NOMO-1 (cell line): ENCODE measurements at regions not wholly inside any gene's neighbourhood (a gene's known extent, or its start where the extent isn't known, plus 50 kb on each side); places are given as distances from the start of the nearest gene placed in this dataset.
"Not testable (repeated sequence)": the region's sequence is repeated elsewhere in the genome, so short reads cannot be mapped to it uniquely, and the experiment has no call there.

ENCODE experiments used
- DNase-seq, 2 experiments: peaks; one replicate each; lab custom pipeline; 2025; ENCODE audit not compliant: unreplicated experiment in 2 of 2; lab: John Stamatoyannopoulos, UW

GRCh38 chr19:28319918-28320317 lies 893.0 kb downstream of the UQCRFS1 start:
- DNase-seq: no peak

GRCh38 chr19:28319227-28319626 lies 893.7 kb downstream of the UQCRFS1 start:
- no peak for DNase-seq

- DNase-seq: no peak
These were observed 894.3 kb downstream of the UQCRFS1 start for GRCh38 chr19:28318469-28319179.

DNA sequence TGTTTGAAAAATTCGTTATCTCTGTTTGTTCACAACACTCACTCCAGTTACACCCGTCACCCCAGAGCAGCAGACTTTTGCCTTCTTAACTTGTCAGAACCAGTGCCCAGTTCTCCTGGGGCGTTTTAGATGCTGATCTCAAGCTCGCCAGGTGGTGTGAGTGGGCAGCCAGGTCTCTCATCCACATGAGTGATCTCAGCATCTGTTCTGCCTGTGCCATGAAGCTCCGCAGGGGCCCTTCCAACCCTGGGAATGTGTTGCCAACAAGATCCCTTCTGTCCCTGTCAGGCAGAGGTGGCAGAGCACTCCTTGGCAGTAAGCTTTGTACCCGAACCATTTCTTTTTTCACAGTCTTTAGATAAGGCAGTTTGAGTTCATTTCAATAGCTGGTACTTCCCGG lies 896.5 kb downstream of the UQCRFS1 start:
- DNase-seq: no peak

- DNase-seq: no peak
These were observed 898.2 kb downstream of the UQCRFS1 start for GRCh38 chr19:28314756-28315155.

DNA sequence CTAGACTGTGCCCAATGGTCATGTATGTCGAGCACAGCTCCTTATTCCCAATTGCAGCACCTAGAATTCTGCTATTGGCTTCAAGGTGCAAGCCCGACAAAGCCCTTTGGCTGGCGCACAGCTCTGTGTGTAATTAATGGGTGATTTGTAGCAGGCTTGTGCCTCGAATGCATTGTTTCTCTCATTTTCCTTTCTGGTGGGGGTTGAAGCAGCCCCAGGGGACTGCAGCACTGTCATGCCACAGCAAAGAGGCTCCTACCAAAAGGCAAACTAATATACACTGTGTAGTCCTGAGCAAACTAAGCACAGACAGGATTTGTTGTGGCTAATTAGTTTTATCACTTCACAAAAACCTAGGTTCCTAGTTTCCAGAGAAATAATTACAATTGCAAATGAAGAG lies 898.7 kb downstream of the UQCRFS1 start:
- no peak for DNase-seq

DNA sequence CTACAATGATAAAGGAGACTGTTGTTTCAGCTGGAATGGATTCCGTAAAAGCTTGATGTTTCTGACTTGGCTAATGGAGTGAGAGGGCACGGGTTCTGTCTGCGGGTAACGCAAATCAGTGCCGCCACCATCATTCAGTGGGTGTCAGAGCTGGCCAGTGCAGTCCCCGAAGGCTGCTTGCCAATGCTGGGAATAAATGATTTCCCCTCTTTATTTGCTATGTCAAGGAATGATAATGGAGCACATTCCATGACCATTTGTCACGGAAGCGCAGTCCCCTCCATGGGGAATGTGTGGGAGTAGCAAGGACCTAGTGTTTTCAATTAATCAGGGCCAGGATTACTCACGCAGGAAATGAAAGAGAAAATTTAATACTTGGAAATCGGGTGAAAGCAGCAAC lies 899.3 kb downstream of the UQCRFS1 start:
- no peak for DNase-seq

GRCh38 chr19:28312269-28312668 lies 900.7 kb downstream of the UQCRFS1 start:
- no peak for DNase-seq

GRCh38 chr19:28310829-28311228 lies 902.1 kb downstream of the UQCRFS1 start:
- DNase-seq: not testable (repeated sequence)

DNA sequence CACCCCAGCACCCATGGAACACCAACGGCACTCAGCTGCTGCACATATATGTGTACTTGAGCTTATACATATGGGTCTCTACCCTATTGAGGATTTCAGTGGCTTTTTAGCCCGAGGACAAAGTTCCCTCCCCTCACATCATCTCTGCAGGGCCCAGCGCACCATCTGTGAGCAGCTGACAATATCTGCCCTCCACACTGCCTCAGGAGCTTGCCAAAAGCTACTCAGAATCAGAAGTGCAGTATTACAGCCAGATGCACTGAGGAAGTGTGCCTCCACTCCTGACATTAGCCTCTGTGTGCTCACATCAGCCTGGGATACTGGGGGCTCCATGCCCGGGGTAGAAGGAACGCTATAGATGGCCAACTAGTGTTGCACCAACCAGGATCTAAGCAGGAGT lies 903.9 kb downstream of the UQCRFS1 start:
- no peak for DNase-seq

DNA sequence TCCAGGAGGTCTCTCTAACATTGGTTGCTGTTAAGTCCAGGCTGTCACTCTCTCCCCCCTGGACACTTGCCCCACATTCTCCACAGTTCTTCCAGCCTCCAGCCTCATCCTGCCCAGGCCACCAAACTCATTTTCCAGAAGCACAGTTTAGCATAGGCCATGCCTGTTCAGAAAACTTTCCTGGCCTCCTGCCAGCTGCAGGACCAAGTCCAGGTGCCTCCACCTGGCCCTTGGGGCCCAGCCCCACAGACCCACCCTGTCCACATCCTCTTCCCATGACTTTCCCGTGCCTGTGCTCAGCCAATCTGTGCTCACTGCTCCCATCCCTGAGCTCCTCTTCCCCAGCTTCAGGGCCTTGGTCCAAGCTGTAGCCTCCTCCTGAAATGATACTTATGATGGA lies 905.0 kb downstream of the UQCRFS1 start:
- no peak for DNase-seq

- DNase-seq: no peak
These were observed 905.5 kb downstream of the UQCRFS1 start for GRCh38 chr19:28307487-28307886.

DNA sequence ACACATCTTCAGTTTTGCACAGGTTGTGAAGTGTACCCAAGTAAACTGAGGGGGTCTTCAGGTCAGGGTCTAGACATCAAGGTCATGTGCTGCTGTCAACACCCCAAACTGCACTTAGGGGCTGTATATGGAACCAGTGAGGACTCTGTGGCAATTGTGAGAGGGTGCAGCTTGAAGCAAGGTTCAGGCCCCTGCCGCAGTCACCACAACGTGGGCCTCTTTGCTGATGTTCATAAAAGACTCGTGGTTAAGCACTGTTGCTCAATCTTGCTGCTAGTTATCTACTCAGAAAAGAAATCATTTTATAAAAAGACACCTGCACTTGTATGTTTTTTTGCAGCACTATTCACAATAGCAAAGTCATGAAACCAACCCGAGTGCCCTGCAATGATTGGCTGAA lies 907.4 kb downstream of the UQCRFS1 start:
- DNase-seq: peak in 1 of 2 experiments; percentile 1

DNA sequence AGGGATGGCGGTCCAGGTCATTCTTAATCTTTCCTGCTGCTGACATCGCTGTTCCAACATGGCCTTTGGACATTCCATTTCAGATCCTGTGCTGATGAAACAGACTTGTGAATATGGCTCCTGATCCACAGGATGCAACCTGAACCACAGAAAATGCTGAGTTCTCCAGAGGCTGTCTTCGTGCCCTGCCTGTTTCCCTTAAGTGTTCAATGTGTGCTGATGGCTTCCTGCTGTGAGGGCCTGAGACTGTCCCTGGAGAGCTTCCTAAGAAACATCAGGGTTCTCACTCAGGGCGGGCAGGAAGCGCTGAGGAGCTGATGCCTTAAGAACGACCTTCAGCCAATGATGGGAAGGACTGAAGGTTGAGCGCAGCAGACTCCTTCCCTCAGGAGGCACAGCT lies 909.4 kb downstream of the UQCRFS1 start:
- DNase-seq: no peak

DNA sequence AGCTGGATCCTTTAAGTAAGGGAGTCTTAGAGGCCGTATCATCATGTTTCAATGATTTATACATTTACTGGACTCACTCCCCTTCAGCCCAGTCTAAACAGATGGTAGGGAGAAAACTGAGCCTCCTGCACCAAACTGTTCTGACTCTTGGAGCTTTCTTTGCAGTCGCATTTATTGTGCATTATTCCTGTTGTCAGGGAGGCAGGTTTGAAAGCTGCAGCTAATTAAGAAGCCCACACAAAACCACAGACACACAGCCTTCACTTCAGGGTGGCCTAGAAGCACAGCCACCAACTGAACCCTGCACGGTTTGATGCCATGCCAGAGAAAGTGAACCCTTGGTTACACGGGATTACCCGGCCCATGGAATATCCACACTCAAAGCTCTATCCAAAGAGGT lies 911.0 kb downstream of the UQCRFS1 start:
- no peak for DNase-seq

DNA sequence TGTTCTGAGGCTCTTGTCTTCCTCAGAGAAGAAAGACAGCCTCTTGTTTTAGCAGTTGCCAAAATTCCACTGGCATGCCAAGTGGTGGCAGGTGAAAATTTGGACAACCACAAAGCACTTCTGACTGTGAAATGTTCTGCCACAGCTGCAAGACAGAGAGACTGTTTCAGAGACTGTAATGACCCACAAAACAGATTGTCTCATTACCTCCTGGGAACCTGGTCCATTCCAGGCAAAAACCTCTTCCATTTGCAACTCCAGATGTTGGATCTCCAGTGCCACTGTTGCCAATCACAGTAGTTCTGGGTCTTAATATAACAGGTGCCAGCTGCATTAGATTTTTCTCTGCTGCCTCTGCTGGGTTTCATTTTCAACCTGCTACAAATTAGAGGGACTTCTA lies 911.5 kb downstream of the UQCRFS1 start:
- DNase-seq: no peak

DNA sequence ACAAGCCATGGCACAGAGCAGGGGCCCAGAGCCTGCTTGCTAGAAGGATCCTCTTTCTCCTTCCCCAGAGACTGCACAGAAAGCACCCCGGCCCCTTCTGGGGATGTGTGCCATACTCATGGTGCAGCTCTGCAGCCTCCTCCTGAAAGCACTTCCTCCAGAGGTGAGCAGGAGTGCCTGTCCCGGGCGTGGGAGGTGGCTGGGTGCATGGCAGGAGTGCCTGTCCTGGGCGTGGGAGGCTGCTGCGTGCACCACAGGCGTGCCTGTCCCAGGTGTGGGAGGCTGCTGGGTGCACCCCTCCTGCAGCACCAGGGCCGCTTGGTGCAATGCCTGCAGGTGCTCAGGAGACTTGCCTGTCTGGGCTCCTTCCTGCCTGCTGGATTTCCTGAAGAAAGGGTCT lies 913.3 kb downstream of the UQCRFS1 start:
- DNase-seq: no peak

DNA sequence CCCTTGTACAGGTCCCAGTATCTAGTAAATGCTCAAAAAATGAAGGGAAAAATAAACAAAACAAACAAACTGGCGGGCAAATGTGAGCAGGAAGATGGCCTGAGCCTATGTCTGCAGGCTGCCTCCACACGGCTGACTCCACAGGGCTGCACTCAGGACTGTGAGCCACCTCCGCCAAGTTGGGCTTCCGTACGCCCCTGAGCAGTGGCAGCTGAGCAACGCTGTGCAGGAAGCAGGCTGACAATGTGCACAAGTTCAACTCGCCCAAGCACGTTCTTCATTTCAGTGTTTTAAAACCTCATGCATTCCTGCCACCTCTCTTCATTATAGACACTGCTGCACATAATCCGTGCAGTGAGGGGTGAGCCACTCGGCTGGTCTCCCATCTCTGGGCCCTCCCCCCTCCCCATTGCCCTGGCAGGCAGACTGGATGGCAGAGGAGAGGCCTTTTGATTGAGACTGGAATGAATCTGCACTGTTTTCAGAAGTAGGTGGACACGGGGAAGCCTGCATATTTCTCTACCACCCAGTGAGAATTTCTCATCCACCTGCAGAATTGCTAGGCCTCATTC lies 915.3 kb downstream of the UQCRFS1 start:
- DNase-seq: no peak

GRCh38 chr19:28297036-28297435 lies 915.9 kb downstream of the UQCRFS1 start:
- no peak for DNase-seq

DNA sequence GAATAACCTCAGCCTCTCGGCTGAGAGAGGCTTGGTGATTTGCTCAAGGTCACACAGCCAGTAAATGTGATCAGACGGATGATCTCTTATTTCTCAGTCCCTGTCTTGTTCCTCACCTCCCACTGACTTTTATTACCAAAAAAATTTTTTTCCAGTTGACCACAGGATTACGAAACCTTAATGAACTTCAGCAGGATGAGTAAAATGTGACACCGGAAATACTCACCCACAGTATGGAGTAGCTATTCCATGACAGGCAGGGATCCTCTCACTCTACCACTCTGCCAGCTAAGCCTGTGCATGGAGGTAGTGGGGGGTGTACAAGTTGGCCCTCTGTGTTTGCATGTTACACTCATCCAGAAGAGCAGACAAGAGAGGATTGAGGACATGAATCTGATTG lies 916.4 kb downstream of the UQCRFS1 start:
- no peak for DNase-seq

- not testable (repeated sequence) for DNase-seq
These were observed 918.0 kb downstream of the UQCRFS1 start for GRCh38 chr19:28294975-28295374.

DNA sequence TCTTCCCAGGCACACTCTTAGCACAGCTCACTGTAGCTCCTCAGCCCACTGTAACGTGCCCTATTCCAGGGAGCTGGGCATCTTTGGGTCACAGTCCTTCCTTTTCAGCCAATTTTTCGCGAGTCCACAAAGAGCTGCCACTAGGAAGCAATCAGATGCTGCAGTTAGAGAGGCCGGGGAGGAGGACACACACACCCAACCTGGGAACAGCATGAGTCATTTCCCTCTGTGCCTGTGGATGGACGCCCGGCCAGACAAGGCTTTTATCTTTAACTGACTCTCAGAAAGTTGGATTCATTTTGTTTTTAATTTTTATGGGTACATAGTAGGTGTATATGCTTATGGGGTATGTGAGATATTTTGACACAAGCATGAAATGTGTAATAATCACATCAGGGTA lies 918.6 kb downstream of the UQCRFS1 start:
- DNase-seq: no peak

- no peak for DNase-seq
These were observed 919.3 kb downstream of the UQCRFS1 start for GRCh38 chr19:28293685-28294084.
